ENCODE measurements at regions not wholly inside any gene's neighbourhood (a gene's known extent, or its start where the extent isn't known, plus 50 kb on each side); places are given as distances from the start of the nearest gene placed in this dataset.

- H3K27ac Mint-ChIP-seq = no peak overlapping the region
- peaks cover 18% of the 10 kb centered on the region; the same call in 1 of the 2 replicates for H3K9me2 ChIP-seq (ENCODE audit: insufficient read depth)
- DNase-seq (ENCODE audit: low spot score) (no peak), ATAC-seq (no peak)
- H3K4me3 ChIP-seq = no peak overlapping the region
- peaks cover 4% of the 10 kb centered on the region; the same call in 1 of the 2 replicates for H3K4me1 ChIP-seq (ENCODE audit: insufficient read depth)
- H3K27me3 Mint-ChIP-seq (ENCODE audit: insufficient read depth, low read depth, poor library complexity) = peaks cover 16% of the 10 kb centered on the region
- H3K79me2 ChIP-seq (replicated peaks; ENCODE audit: insufficient read depth) = no peaks in the 10 kb centered on the region
- no peak overlapping the region for H2AFZ ChIP-seq
- no peaks in the 10 kb centered on the region for H4K20me1 ChIP-seq (replicated peaks; ENCODE audit: insufficient read depth)
- peaks cover 16% of the 10 kb centered on the region for H3K4me1 Mint-ChIP-seq
- no peaks in the 10 kb centered on the region for H3K36me3 ChIP-seq (ENCODE audit: insufficient read depth)
- H3K27ac ChIP-seq (ENCODE audit: low read depth) = no peak overlapping the region
- peaks cover 4% of the 10 kb centered on the region; the same call in 1 of the 3 replicates for H3K9me3 Mint-ChIP-seq
- H3K4me2 ChIP-seq = no peak overlapping the region
- TF ChIP-seq EZH2 (IDR thresholded peaks at IDR 0.05; ENCODE audit: low read depth, unreplicated experiment) (no peak), STAT1 (IDR thresholded peaks at IDR 0.05; ENCODE audit: unreplicated experiment) (no peak), ZNF331 (CRISPR knock-in tag; IDR thresholded peaks at IDR 0.05; ENCODE audit: low read depth) (no peak), ZNF114 (CRISPR knock-in tag; IDR thresholded peaks at IDR 0.05) (no peak), ZNF462 (CRISPR knock-in tag; IDR thresholded peaks at IDR 0.05) (no peak), CREB1 (CRISPR knock-in tag; IDR thresholded peaks at IDR 0.05; ENCODE audit: low read depth) (no peak), EZH2phosphoT487 (IDR thresholded peaks at IDR 0.05; ENCODE audit: unreplicated experiment) (no peak), NANOG (IDR thresholded peaks at IDR 0.05; ENCODE audit: borderline replicate concordance) (no peak), CTCF (conservative IDR thresholded peaks at IDR 0.05; ENCODE audit: low read depth in 2 of 2) (no peak), JUNB (IDR thresholded peaks at IDR 0.05; ENCODE audit: unreplicated experiment) (no peak), POLR2AphosphoS5 (IDR thresholded peaks at IDR 0.05; ENCODE audit: low read depth) (no peak), REST (IDR thresholded peaks at IDR 0.05; ENCODE audit: unreplicated experiment) (no peak)
- TF ChIP-seq, protein P1, sequence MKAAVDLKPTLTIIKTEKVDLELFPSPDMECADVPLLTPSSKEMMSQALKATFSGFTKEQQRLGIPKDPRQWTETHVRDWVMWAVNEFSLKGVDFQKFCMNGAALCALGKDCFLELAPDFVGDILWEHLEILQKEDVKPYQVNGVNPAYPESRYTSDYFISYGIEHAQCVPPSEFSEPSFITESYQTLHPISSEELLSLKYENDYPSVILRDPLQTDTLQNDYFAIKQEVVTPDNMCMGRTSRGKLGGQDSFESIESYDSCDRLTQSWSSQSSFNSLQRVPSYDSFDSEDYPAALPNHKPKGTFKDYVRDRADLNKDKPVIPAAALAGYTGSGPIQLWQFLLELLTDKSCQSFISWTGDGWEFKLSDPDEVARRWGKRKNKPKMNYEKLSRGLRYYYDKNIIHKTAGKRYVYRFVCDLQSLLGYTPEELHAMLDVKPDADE (IDR thresholded peaks at IDR 0.05) = no peak
- no peak overlapping the region for H3K4me3 Mint-ChIP-seq
- H3K27me3 ChIP-seq (ENCODE audit: insufficient read depth) = no peaks in the 10 kb centered on the region
- no peaks in the 10 kb centered on the region; the same call in 2 of the 3 replicates for H3K36me3 Mint-ChIP-seq (ENCODE audit: low read depth)
- H3F3A ChIP-seq (replicated peaks; ENCODE audit: low read depth) = no peaks in the 10 kb centered on the region
These were observed 136.7 kb upstream of the MYCN start for GRCh38 chr2:15803543-15804245.

Measured in GM23338 (cell line).